Activated B cell treated with CpG ODN at 0.5 μM for 24 hours (primary cell): ENCODE measurements at regions not wholly inside any gene's neighbourhood (a gene's known extent, or its start where the extent isn't known, plus 50 kb on each side); places are given as distances from the start of the nearest gene placed in this dataset.

ENCODE experiments used
- ATAC-seq: fragments of 200-7000 bp; cut with Tn5 transposase; one replicate; pipeline ENCODE4 v1.10.0; 2021; ENCODE audit warnings: low read depth, mild to moderate bottlenecking, moderate library complexity
- CTCF ChIA-PET: fragments of 350-600 bp; sonication (Branson Sonifier 250); formaldehyde crosslinking; loops from one replicate; lab custom pipeline; 2021; ENCODE audit warnings: antibody characterized with exemption; lab: Charles Lee
- POLR2A ChIA-PET: fragments of 350-600 bp; sonication (Branson Sonifier 250); formaldehyde crosslinking; loops from one replicate; lab custom pipeline; 2021; ENCODE audit warnings: antibody characterized with exemption; lab: Charles Lee
- DNase-seq: peaks from one replicate; pipeline ENCODE4 v3.0.0; 2022
- H3K27ac Mint-ChIP-seq: one replicate; pipeline ENCODE4 v1.8.0; 2020; ENCODE audit warnings: mixed read lengths
- H3K27me3 Mint-ChIP-seq: one replicate; pipeline ENCODE4 v1.8.0; 2021; ENCODE audit warnings: mixed read lengths
- H3K36me3 Mint-ChIP-seq: one replicate; pipeline ENCODE4 v1.8.0; 2021; ENCODE audit warnings: low read depth, mixed read lengths
- H3K4me1 Mint-ChIP-seq: one replicate; pipeline ENCODE4 v1.8.0; 2021; ENCODE audit warnings: mixed read lengths
- H3K4me3 Mint-ChIP-seq: one replicate; pipeline ENCODE4 v1.8.0; 2020; ENCODE audit warnings: mild to moderate bottlenecking, mixed read lengths
- H3K9me3 Mint-ChIP-seq: one replicate; pipeline ENCODE4 v1.8.0; 2020; ENCODE audit warnings: mixed read lengths
- intact Hi-C: fragments of 100-400 bp; cut with micrococcal nuclease; formaldehyde crosslinking; loops from one replicate; pipeline ENCODE4 v1.15.1; 2024
- TF ChIP-seq, protein P1 (sequence below): fragments of 200-600 bp; IDR thresholded peaks from one replicate; pipeline ENCODE4 v1.8.0; 2022; ENCODE audit warnings: antibody characterized with exemption, mild to moderate bottlenecking

- TF ChIP-seq, protein P1, sequence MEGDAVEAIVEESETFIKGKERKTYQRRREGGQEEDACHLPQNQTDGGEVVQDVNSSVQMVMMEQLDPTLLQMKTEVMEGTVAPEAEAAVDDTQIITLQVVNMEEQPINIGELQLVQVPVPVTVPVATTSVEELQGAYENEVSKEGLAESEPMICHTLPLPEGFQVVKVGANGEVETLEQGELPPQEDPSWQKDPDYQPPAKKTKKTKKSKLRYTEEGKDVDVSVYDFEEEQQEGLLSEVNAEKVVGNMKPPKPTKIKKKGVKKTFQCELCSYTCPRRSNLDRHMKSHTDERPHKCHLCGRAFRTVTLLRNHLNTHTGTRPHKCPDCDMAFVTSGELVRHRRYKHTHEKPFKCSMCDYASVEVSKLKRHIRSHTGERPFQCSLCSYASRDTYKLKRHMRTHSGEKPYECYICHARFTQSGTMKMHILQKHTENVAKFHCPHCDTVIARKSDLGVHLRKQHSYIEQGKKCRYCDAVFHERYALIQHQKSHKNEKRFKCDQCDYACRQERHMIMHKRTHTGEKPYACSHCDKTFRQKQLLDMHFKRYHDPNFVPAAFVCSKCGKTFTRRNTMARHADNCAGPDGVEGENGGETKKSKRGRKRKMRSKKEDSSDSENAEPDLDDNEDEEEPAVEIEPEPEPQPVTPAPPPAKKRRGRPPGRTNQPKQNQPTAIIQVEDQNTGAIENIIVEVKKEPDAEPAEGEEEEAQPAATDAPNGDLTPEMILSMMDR = no peak
- peaks cover 14% of the 10 kb centered on the region for H3K27me3 Mint-ChIP-seq
These were observed 177.2 kb upstream of the EXOC2 start for GRCh38 chr6:870096-870495.

GRCh38 chr6:868201-868600 is 175.3 kb upstream of the EXOC2 start:
- peaks cover 4% of the 10 kb centered on the region for H3K9me3 Mint-ChIP-seq
- ChIA-PET POLR2A (no interaction called here), CTCF (no interaction called here)
- ATAC-seq (no peak), DNase-seq (no peak)
- H3K4me3 Mint-ChIP-seq = no peak overlapping the region
- H3K36me3 Mint-ChIP-seq = no peaks in the 10 kb centered on the region
- H3K27me3 Mint-ChIP-seq = peaks cover 19% of the 10 kb centered on the region
- intact Hi-C loops = no loop called here
- H3K4me1 Mint-ChIP-seq = no peaks in the 10 kb centered on the region
- H3K27ac Mint-ChIP-seq = no peak overlapping the region
- TF ChIP-seq, protein P1 = no peak

More at GRCh38 chr6:870096-870495, 177.2 kb upstream of the EXOC2 start:
- Mint-ChIP-seq H3K4me3 (no peak overlapping the region), H3K27ac (no peak overlapping the region), H3K9me3 (peaks cover 4% of the 10 kb centered on the region), H3K36me3 (no peaks in the 10 kb centered on the region), H3K4me1 (no peaks in the 10 kb centered on the region)
- ATAC-seq (no peak), DNase-seq (no peak)
- POLR2A ChIA-PET = no interaction called here
- CTCF ChIA-PET = no interaction called here
- intact Hi-C loops = no loop called here

- TF ChIP-seq, protein P1 = no peak
- CTCF ChIA-PET = no interaction called here
- no peak overlapping the region for H3K27ac Mint-ChIP-seq
- POLR2A ChIA-PET = no interaction called here
- no peak overlapping the region for H3K4me3 Mint-ChIP-seq
- intact Hi-C loops = no loop called here
- H3K4me1 Mint-ChIP-seq = no peaks in the 10 kb centered on the region
- H3K27me3 Mint-ChIP-seq = peaks cover 15% of the 10 kb centered on the region
- no peaks in the 10 kb centered on the region for H3K36me3 Mint-ChIP-seq
- peaks cover 4% of the 10 kb centered on the region for H3K9me3 Mint-ChIP-seq
- DNase-seq = no peak
- ATAC-seq = no peak
These were observed 174.4 kb upstream of the EXOC2 start for GRCh38 chr6:867378-867777.

DNA sequence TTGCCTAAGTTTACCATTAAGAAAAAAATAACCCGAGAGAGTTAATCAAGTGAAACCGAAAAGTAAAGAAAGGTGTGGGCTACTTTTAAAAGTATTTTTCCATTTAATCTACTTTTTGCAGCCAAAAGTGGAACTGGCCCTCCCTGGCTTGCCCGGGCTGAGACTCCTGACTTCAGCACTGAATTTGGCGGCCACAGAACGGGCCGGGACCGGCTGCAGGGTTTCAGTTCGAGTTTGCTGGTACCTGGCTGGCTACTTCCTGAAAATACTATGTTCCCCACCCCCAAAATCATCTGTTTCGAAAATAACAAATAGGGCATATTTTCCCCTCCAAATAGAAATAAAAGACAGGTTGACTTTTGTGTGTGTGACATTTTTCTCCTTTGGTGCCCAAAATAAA is 173.4 kb upstream of the EXOC2 start:
- CTCF ChIA-PET = no interaction called here
- ATAC-seq (no peak), DNase-seq (no peak)
- POLR2A ChIA-PET = no interaction called here
- Mint-ChIP-seq H3K4me1 (no peaks in the 10 kb centered on the region), H3K27ac (no peak overlapping the region), H3K27me3 (peaks cover 19% of the 10 kb centered on the region), H3K4me3 (no peak overlapping the region), H3K9me3 (peaks cover 1% of the 10 kb centered on the region), H3K36me3 (no peaks in the 10 kb centered on the region)
- intact Hi-C loops = no loop called here
- TF ChIP-seq, protein P1 = no peak

DNA sequence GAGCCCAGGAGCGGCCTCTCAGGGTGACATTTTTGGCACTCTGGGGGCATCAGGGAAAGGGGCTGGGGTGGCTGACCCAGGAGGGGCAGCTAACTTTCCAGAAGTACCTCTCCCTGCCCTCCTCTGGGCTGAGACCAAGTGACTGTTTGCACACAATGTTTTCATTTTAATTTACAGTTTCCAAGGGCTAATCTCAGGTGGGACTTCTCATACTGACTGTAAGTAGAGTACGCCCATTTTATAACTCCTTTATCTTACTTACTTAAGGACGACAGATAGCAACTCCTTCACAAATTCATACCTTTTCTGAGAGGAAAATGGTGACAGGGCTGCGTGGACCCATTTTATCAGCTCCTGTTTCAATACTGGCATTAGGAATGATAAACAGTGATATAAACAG is 172.9 kb upstream of the EXOC2 start:
- DNase-seq = no peak
- H3K4me1 Mint-ChIP-seq = no peaks in the 10 kb centered on the region
- no peak overlapping the region for H3K27ac Mint-ChIP-seq
- intact Hi-C loops = no loop called here
- H3K36me3 Mint-ChIP-seq = no peaks in the 10 kb centered on the region
- H3K27me3 Mint-ChIP-seq = peaks cover 19% of the 10 kb centered on the region
- no peak overlapping the region for H3K4me3 Mint-ChIP-seq
- ATAC-seq = no peak
- TF ChIP-seq, protein P1 = no peak
- POLR2A ChIA-PET = no interaction called here
- CTCF ChIA-PET = no interaction called here
- no peaks in the 10 kb centered on the region for H3K9me3 Mint-ChIP-seq
